ENCODE measurements at regions not wholly inside any gene's neighbourhood (a gene's known extent, or its start where the extent isn't known, plus 50 kb on each side); places are given as distances from the start of the nearest gene placed in this dataset.

- Histone ChIP-seq H2AFZ (ENCODE audit: insufficient read depth, low read depth, low read length, poor library complexity, severe bottlenecking) (no peak overlapping the region), H3K9ac (ENCODE audit: insufficient read depth, low read length, poor library complexity, severe bottlenecking) (no peak overlapping the region), H3K4me2 (replicated peaks; ENCODE audit: extremely low read depth, low read length, poor library complexity, severe bottlenecking) (no peak overlapping the region), H3K36me3 (replicated peaks in 1 of 2; ENCODE audit: control insufficient read depth in 1 of 2, insufficient read depth in 2 of 2, low read length in 2 of 2) (no peaks in the 10 kb centered on the region), H3K79me2 (ENCODE audit: insufficient read depth, low read length) (no peaks in the 10 kb centered on the region), H3K27ac (ENCODE audit: low read depth in 1 of 2, low read length in 2 of 2) (no peak overlapping the region), H3K4me3 (replicated peaks in 1 of 3; ENCODE audit: low read depth in 2 of 3, low read length in 3 of 3) (no peak overlapping the region), H3K27me3 (ENCODE audit: control insufficient read depth in 2 of 2, insufficient read depth in 2 of 2, low read length in 2 of 2) (no peaks in the 10 kb centered on the region), H3K4me1 (ENCODE audit: control insufficient read depth in 1 of 2, insufficient read depth in 2 of 2, low read length in 2 of 2) (no peaks in the 10 kb centered on the region), H3K9me3 (replicated peaks in 1 of 2; ENCODE audit: control insufficient read depth in 1 of 2, insufficient read depth in 1 of 2, low read length in 2 of 2) (no peaks in the 10 kb centered on the region), H4K20me1 (ENCODE audit: insufficient read depth, low read length) (no peaks in the 10 kb centered on the region)
- intact Hi-C loops (cut with micrococcal nuclease): no loop called here
- peaks cover 4 to 12% (median 7%) of the 10 kb centered on the region in 7 donors for H3K9me3 Mint-ChIP-seq
- H3K36me3 Mint-ChIP-seq: peaks cover 3% of the 10 kb centered on the region in 2 donors
- no peak overlapping the region for H3K27ac Mint-ChIP-seq
- H3K27me3 Mint-ChIP-seq (ENCODE audit: low read depth in 3 of 3): peaks cover 0 to 3% (median 2%) of the 10 kb centered on the region in 3 donors
- no peak overlapping the region for H3K4me3 Mint-ChIP-seq
- 96% methylated on average over 4 of the region's 6 CpGs for WGBS (ENCODE audit: insufficient coverage)
- peaks cover 5% of the 10 kb centered on the region for H3K4me1 Mint-ChIP-seq
- DNase-seq: no peak
- TF ChIP-seq CTCF (IDR thresholded peaks at IDR 0.05): no peak
These were observed 294.8 kb downstream of the HS3ST3B1 start for GRCh38 chr17:14595656-14596055.

- H3K4me1 ChIP-seq (ENCODE audit: control insufficient read depth in 1 of 2, insufficient read depth in 2 of 2, low read length in 2 of 2): no peaks in the 10 kb centered on the region
- Mint-ChIP-seq H3K36me3 (no peaks in the 10 kb centered on the region), H3K27me3 (ENCODE audit: low read depth in 3 of 3) (peaks cover 0 to 3% (median 2%) of the 10 kb centered on the region in 3 donors), H3K27ac (no peak overlapping the region), H3K4me1 (peaks cover 5% of the 10 kb centered on the region), H3K4me3 (no peak overlapping the region), H3K9me3 (peaks cover 0 to 3% (median 1%) of the 10 kb centered on the region in 7 donors)
- TF ChIP-seq CTCF (IDR thresholded peaks at IDR 0.05): no peak
- no peaks in the 10 kb centered on the region for H3K79me2 ChIP-seq (ENCODE audit: insufficient read depth, low read length)
- no peaks in the 10 kb centered on the region for H4K20me1 ChIP-seq (ENCODE audit: insufficient read depth, low read length)
- no peaks in the 10 kb centered on the region for H3K27me3 ChIP-seq (ENCODE audit: control insufficient read depth in 2 of 2, insufficient read depth in 2 of 2, low read length in 2 of 2)
- intact Hi-C loops (cut with micrococcal nuclease): no loop called here
- no peak overlapping the region for H2AFZ ChIP-seq (ENCODE audit: insufficient read depth, low read depth, low read length, poor library complexity, severe bottlenecking)
- 100% methylated on average over 4 of the region's 5 CpGs for WGBS (ENCODE audit: insufficient coverage)
- H3K4me2 ChIP-seq (replicated peaks; ENCODE audit: extremely low read depth, low read length, poor library complexity, severe bottlenecking): no peak overlapping the region
- H3K27ac ChIP-seq (ENCODE audit: low read depth in 1 of 2, low read length in 2 of 2): no peak overlapping the region
- no peak overlapping the region for H3K4me3 ChIP-seq (replicated peaks in 1 of 3; ENCODE audit: low read depth in 2 of 3, low read length in 3 of 3)
- no peaks in the 10 kb centered on the region for H3K9me3 ChIP-seq (replicated peaks in 1 of 2; ENCODE audit: control insufficient read depth in 1 of 2, insufficient read depth in 1 of 2, low read length in 2 of 2)
- H3K9ac ChIP-seq (ENCODE audit: insufficient read depth, low read length, poor library complexity, severe bottlenecking): no peak overlapping the region
- H3K36me3 ChIP-seq (replicated peaks in 1 of 2; ENCODE audit: control insufficient read depth in 1 of 2, insufficient read depth in 2 of 2, low read length in 2 of 2): no peaks in the 10 kb centered on the region
- no peak for DNase-seq
These were observed 293.8 kb downstream of the HS3ST3B1 start for GRCh38 chr17:14594690-14595089.
